Left ventricle myocardium inferior (tissue), 1 donor: ENCODE measurements at regions not wholly inside any gene's neighbourhood (a gene's known extent, or its start where the extent isn't known, plus 50 kb on each side); places are given as distances from the start of the nearest gene placed in this dataset.
"Not testable (repeated sequence)": the region's sequence is repeated elsewhere in the genome, so short reads cannot be mapped to it uniquely, and the experiment has no call there.

Experiments
- DNase-seq: peaks from one replicate; pipeline ENCODE4 v3.0.0-alpha.2; 2020
- H3K27ac ChIP-seq: fragments of 200-600 bp; replicated peaks from 2 replicates; pipeline ENCODE4 v1.8.0; 2021
- H3K27me3 ChIP-seq: fragments of 200-600 bp; 2 replicates; pipeline ENCODE4 v1.8.0; 2021; ENCODE audit warnings: low read depth
- H3K36me3 ChIP-seq: fragments of 200-600 bp; 2 replicates; pipeline ENCODE4 v1.8.0; 2021
- H3K4me1 ChIP-seq: fragments of 200-600 bp; 2 replicates; pipeline ENCODE4 v1.8.0; 2021
- H3K4me3 ChIP-seq: fragments of 200-600 bp; 2 replicates; pipeline ENCODE4 v1.8.0; 2021; ENCODE audit warnings: mild to moderate bottlenecking, moderate library complexity
- H3K9me3 ChIP-seq: fragments of 200-600 bp; replicated peaks from 2 replicates; pipeline ENCODE4 v1.8.0; 2021
- CTCF ChIP-seq: fragments of 200-600 bp; IDR thresholded peaks from 2 replicates; pipeline ENCODE4 v1.8.0; 2021; ENCODE audit warnings: antibody characterized with exemption, mild to moderate bottlenecking, borderline replicate concordance
- intact Hi-C: fragments of 100-400 bp; cut with micrococcal nuclease; formaldehyde crosslinking; loops from one replicate; pipeline ENCODE4 v1.11.0; 2022
- donor health status: DM: no; HTN: yes; CAD: no; lungs with severe emphysema.

- intact Hi-C loops: not testable (repeated sequence)
Observed at GRCh38 chr10:3314445-3315085, 142.0 kb upstream of the PITRM1 start.

GRCh38 chr10:3313784-3314444 lies 141.3 kb upstream of the PITRM1 start:
- not testable (repeated sequence) for DNase-seq

More at GRCh38 chr10:3314445-3315085, 142.0 kb upstream of the PITRM1 start:
- H3K4me3 ChIP-seq, H3K27ac ChIP-seq, H3K9me3 ChIP-seq, DNase-seq, H3K4me1 ChIP-seq, H3K36me3 ChIP-seq: not testable (repeated sequence)
- peaks cover 10% of the 10 kb centered on the region for H3K27me3 ChIP-seq

DNA sequence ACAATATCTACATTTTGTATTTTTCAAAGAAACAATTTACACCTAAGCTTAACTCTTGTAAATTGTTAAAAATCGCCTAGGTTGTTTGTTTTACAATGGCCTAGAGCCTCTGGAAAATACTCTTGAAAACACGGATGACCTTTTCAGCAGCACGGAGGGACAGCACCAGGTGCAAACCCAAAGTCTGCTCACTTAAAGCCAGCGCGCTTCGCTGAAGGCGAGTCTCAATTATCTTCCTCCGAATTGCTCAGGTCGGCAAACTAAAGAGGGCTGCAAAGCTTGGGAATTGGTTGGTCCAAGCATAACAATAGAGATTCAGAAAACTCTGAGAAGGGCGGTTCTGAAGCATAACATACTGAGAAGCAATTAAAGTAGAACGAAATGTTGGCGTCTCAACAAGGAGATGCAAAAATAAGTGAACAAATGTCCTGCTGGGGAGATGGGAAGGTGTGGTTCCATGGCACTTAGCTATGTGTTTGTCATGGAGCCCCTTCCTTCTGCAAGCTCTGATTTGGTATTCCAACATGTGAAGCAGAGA lies 139.9 kb upstream of the PITRM1 start:
- Histone ChIP-seq H3K36me3 (no peaks in the 10 kb centered on the region), H3K27me3 (peaks cover 10% of the 10 kb centered on the region), H3K4me3 (no peak overlapping the region), H3K27ac (no peak overlapping the region), H3K9me3 (peaks cover 9% of the 10 kb centered on the region), H3K4me1 (no peaks in the 10 kb centered on the region)
- no peak for DNase-seq
- TF ChIP-seq CTCF: no peak
- intact Hi-C loops: no loop called here

More at GRCh38 chr10:3313784-3314444, 141.3 kb upstream of the PITRM1 start:
- H3K9me3 ChIP-seq, intact Hi-C loops, H3K4me1 ChIP-seq, H3K4me3 ChIP-seq, H3K27ac ChIP-seq, H3K36me3 ChIP-seq: not testable (repeated sequence)
- H3K27me3 ChIP-seq: peaks cover 10% of the 10 kb centered on the region

GRCh38 chr10:3310016-3310784 lies 137.6 kb upstream of the PITRM1 start:
- no peaks in the 10 kb centered on the region for H3K36me3 ChIP-seq
- H3K27ac ChIP-seq: no peak overlapping the region
- intact Hi-C loops: no loop called here

DNA sequence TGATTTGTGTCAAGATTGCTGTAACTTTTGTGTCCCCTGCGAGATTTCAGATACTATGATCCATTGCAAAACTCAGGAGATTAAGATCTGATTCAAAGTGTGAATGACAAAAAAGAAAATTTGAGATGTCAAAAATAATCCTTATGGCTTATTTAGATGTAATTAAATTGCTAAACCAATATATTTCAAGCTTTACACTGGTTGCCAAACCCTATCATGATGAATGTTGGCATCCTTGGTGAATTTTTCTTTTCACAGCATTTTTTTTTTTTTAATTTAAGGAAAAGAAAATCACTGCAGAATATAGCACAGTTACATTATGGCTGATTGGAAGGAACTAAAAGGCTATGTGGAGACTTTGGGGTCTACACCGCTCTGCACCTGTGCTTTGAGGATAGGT lies 133.5 kb upstream of the PITRM1 start:
- no peaks in the 10 kb centered on the region for H3K4me1 ChIP-seq
- H3K36me3 ChIP-seq: no peaks in the 10 kb centered on the region
- no peak overlapping the region for H3K27ac ChIP-seq
- TF ChIP-seq CTCF: no peak
- peaks cover 4% of the 10 kb centered on the region for H3K27me3 ChIP-seq
- H3K9me3 ChIP-seq: peaks cover 17% of the 10 kb centered on the region
- no peak overlapping the region for H3K4me3 ChIP-seq
- intact Hi-C loops: no loop called here
- no peak for DNase-seq

More at GRCh38 chr10:3310016-3310784, 137.6 kb upstream of the PITRM1 start:
- Histone ChIP-seq H3K9me3 (peaks cover 9% of the 10 kb centered on the region), H3K4me1 (no peaks in the 10 kb centered on the region), H3K27me3 (peaks cover 7% of the 10 kb centered on the region), H3K4me3 (no peak overlapping the region)
- no peak for DNase-seq
- TF ChIP-seq CTCF: no peak

DNA sequence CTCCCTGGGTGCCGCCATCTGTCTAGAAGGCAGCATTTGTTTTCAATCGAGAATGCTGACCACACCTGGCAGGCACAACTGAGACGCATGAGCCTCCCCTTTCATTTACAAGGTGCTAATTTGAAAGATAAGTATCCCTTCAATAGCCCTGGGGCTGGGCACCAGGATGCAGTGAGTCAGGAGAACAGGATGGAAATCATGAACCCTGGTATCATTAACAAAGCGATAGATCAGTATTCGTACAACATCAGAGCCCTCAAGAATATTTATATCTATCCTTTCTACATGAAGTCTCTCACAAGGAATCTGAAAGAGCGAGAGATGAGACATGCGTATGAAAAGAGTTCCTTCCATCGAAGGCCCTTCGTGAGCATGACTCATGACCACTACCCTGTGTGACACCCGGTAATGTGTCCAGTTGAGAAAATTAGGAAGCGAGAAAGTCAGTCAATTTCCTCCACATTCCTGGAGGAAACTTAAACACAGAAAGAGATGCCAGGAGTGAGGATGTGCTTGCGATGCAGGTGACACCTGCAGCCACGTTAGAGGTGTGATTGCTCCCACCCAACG lies 123.1 kb upstream of the PITRM1 start:
- TF ChIP-seq CTCF: no peak
- no peak overlapping the region for H3K4me3 ChIP-seq
- intact Hi-C loops: no loop called here
- no peak overlapping the region for H3K27ac ChIP-seq
- no peak for DNase-seq
- H3K9me3 ChIP-seq: no peaks in the 10 kb centered on the region
- H3K4me1 ChIP-seq: no peaks in the 10 kb centered on the region
- H3K36me3 ChIP-seq: no peaks in the 10 kb centered on the region
- no peaks in the 10 kb centered on the region for H3K27me3 ChIP-seq
